Activated naive CD4-positive, alpha-beta T cell treated with anti-CD3 and anti-CD28 coated beads, Interleukin-2, amount 50 U/mL, for 72 hours (primary cell): ENCODE measurements at regions not wholly inside any gene's neighbourhood (a gene's known extent, or its start where the extent isn't known, plus 50 kb on each side); places are given as distances from the start of the nearest gene placed in this dataset.
"Not testable (repeated sequence)": the region's sequence is repeated elsewhere in the genome, so short reads cannot be mapped to it uniquely, and the experiment has no call there.

Experiments
- ATAC-seq, 2 donors: fragments of 150-1000 bp; cut with Tn5 transposase; 2 replicates each; pipeline ENCODE4 v1.10.0; 2021; ENCODE audit warnings: mild to moderate bottlenecking in 2 of 2, moderate library complexity in 2 of 2
- DNase-seq, 2 donors: peaks; one replicate each; pipeline ENCODE4 v3.0.0; 2021 to 2022; ENCODE audit warnings: low spot score in 2 of 2
- H3K27ac Mint-ChIP-seq, 2 donors: one replicate each; pipeline ENCODE4 v1.8.0; 2022; ENCODE audit warnings: mild to moderate bottlenecking in 2 of 2, mixed read lengths in 2 of 2
- H3K36me3 Mint-ChIP-seq, 2 donors: one replicate each; pipeline ENCODE4 v1.8.0; 2022; ENCODE audit warnings: mixed read lengths in 2 of 2
- H3K9me3 Mint-ChIP-seq, 2 donors: one replicate each; pipeline ENCODE4 v1.8.0; 2022; ENCODE audit warnings: mixed read lengths in 2 of 2

GRCh38 chr9:34907044-34907443, 51.0 kb upstream of the PHF24 start:
- no peaks in the 10 kb centered on the region for H3K9me3 Mint-ChIP-seq
- no peak for ATAC-seq
- no peak for DNase-seq
- H3K36me3 Mint-ChIP-seq, result no peaks in the 10 kb centered on the region
- H3K27ac Mint-ChIP-seq, result no peak overlapping the region

- H3K36me3 Mint-ChIP-seq, result no peaks in the 10 kb centered on the region
Measured at GRCh38 chr9:34899535-34900158, 58.4 kb upstream of the PHF24 start.

GRCh38 chr9:34898846-34899245, 59.2 kb upstream of the PHF24 start:
- DNase-seq (no peak), ATAC-seq (no peak)
- Mint-ChIP-seq H3K9me3 (no peaks in the 10 kb centered on the region), H3K36me3 (no peaks in the 10 kb centered on the region), H3K27ac (no peak overlapping the region)

More at GRCh38 chr9:34899535-34900158, 58.4 kb upstream of the PHF24 start:
- ATAC-seq (peak; percentile 100), DNase-seq (peak; percentile 76 to 80)
- Mint-ChIP-seq H3K9me3 (no peaks in the 10 kb centered on the region), H3K27ac (no peak overlapping the region)

GRCh38 chr9:34896112-34896511, 62.0 kb upstream of the PHF24 start:
- Mint-ChIP-seq H3K36me3 (no peaks in the 10 kb centered on the region), H3K27ac (no peak overlapping the region), H3K9me3 (no peaks in the 10 kb centered on the region)
- DNase-seq, result no peak
- no peak for ATAC-seq

GRCh38 chr9:34892886-34893285, 65.2 kb upstream of the PHF24 start:
- no peaks in the 10 kb centered on the region for H3K36me3 Mint-ChIP-seq
- H3K9me3 Mint-ChIP-seq, result no peaks in the 10 kb centered on the region
- ATAC-seq, result no peak
- DNase-seq, result no peak
- no peak overlapping the region for H3K27ac Mint-ChIP-seq

- Mint-ChIP-seq H3K27ac (no peak overlapping the region), H3K36me3 (no peaks in the 10 kb centered on the region), H3K9me3 (no peaks in the 10 kb centered on the region)
- DNase-seq, result no peak
- no peak for ATAC-seq
Measured at GRCh38 chr9:34891386-34891785, 66.7 kb upstream of the PHF24 start.

- Mint-ChIP-seq H3K9me3 (no peaks in the 10 kb centered on the region), H3K27ac (no peak overlapping the region), H3K36me3 (no peaks in the 10 kb centered on the region)
- ATAC-seq, result no peak
- DNase-seq, result no peak
Measured at GRCh38 chr9:34887841-34888240, 70.2 kb upstream of the PHF24 start.

- ATAC-seq (peak; percentile 96 to 98), DNase-seq (peak; percentile 27 to 64)
- peak overlapping the region in 1 of 2 donors; percentile 18 for H3K27ac Mint-ChIP-seq
- no peaks in the 10 kb centered on the region for H3K36me3 Mint-ChIP-seq
- H3K9me3 Mint-ChIP-seq, result no peaks in the 10 kb centered on the region
Measured at GRCh38 chr9:34884747-34885189, 73.3 kb upstream of the PHF24 start.

- Mint-ChIP-seq H3K27ac (no peak overlapping the region), H3K36me3 (no peaks in the 10 kb centered on the region), H3K9me3 (peaks cover 0 to 4% of the 10 kb centered on the region in 2 donors)
- no peak for ATAC-seq
- DNase-seq, result no peak
Measured at GRCh38 chr9:34876096-34876495, 82.0 kb upstream of the PHF24 start.

- no peak for ATAC-seq
- Mint-ChIP-seq H3K9me3 (no peaks in the 10 kb centered on the region), H3K36me3 (peaks cover 0 to under 1% of the 10 kb centered on the region in 2 donors), H3K27ac (no peak overlapping the region)
- no peak for DNase-seq
Measured at GRCh38 chr9:34869390-34869789, 88.7 kb upstream of the PHF24 start.

- H3K9me3 Mint-ChIP-seq, result peaks cover 10 to 11% of the 10 kb centered on the region in 2 donors
- H3K27ac Mint-ChIP-seq, result no peak overlapping the region
- peaks cover 9 to 18% of the 10 kb centered on the region in 2 donors for H3K36me3 Mint-ChIP-seq
- ATAC-seq, result no peak
- DNase-seq, result no peak
Measured at GRCh38 chr9:34866614-34867013, 91.5 kb upstream of the PHF24 start.

GRCh38 chr9:34863426-34863825, 94.7 kb upstream of the PHF24 start:
- H3K27ac Mint-ChIP-seq, result no peak overlapping the region

GRCh38 chr9:34862836-34863235, 95.2 kb upstream of the PHF24 start:
- no peak overlapping the region for H3K27ac Mint-ChIP-seq
- ATAC-seq (no peak), DNase-seq (no peak)
- H3K36me3 Mint-ChIP-seq, result peaks cover 9 to 24% of the 10 kb centered on the region in 2 donors
- H3K9me3 Mint-ChIP-seq, result peaks cover 14% of the 10 kb centered on the region in 2 donors

More at GRCh38 chr9:34863426-34863825, 94.7 kb upstream of the PHF24 start:
- DNase-seq (no peak), ATAC-seq (no peak)
- Mint-ChIP-seq H3K36me3 (peaks cover 9 to 18% of the 10 kb centered on the region in 2 donors), H3K9me3 (peaks cover 10 to 11% of the 10 kb centered on the region in 2 donors)

- Mint-ChIP-seq H3K27ac (no peak overlapping the region), H3K36me3 (peaks cover 9 to 24% of the 10 kb centered on the region in 2 donors), H3K9me3 (peaks cover 14 to 19% of the 10 kb centered on the region in 2 donors)
- ATAC-seq (no peak), DNase-seq (no peak)
Measured at GRCh38 chr9:34862043-34862442, 96.0 kb upstream of the PHF24 start.

GRCh38 chr9:34855016-34855415, 103.1 kb upstream of the PHF24 start:
- not testable (repeated sequence) for DNase-seq, H3K36me3 Mint-ChIP-seq, ATAC-seq, H3K27ac Mint-ChIP-seq
- peaks cover 4 to 12% of the 10 kb centered on the region in 2 donors for H3K9me3 Mint-ChIP-seq

- DNase-seq (no peak), ATAC-seq (no peak)
- no peaks in the 10 kb centered on the region for H3K36me3 Mint-ChIP-seq
- H3K27ac Mint-ChIP-seq, result no peak overlapping the region
- no peaks in the 10 kb centered on the region for H3K9me3 Mint-ChIP-seq
Measured at GRCh38 chr9:34830068-34830467, 120.1 kb upstream of the CCL21 start.

GRCh38 chr9:34826999-34827538, 117.1 kb upstream of the CCL21 start:
- DNase-seq (no peak), ATAC-seq (no peak)
- Mint-ChIP-seq H3K27ac (no peak overlapping the region), H3K36me3 (no peaks in the 10 kb centered on the region), H3K9me3 (no peaks in the 10 kb centered on the region)

- DNase-seq, result no peak
- Mint-ChIP-seq H3K27ac (no peak overlapping the region), H3K36me3 (peaks cover 0 to 4% of the 10 kb centered on the region in 2 donors), H3K9me3 (no peaks in the 10 kb centered on the region)
- no peak for ATAC-seq
Measured at GRCh38 chr9:34825775-34826174, 115.8 kb upstream of the CCL21 start.
